Suprapubic skin (tissue), 4 donors: ENCODE measurements at regions not wholly inside any gene's neighbourhood (a gene's known extent, or its start where the extent isn't known, plus 50 kb on each side); places are given as distances from the start of the nearest gene placed in this dataset.

Source experiments
- DNase-seq, 2 donors: peaks; one replicate each; pipeline ENCODE4 v3.0.0-alpha.2; 2019; ENCODE audit warnings: low spot score in 2 of 2
- H3K27ac ChIP-seq: fragments of 200-600 bp; sonication (generic); one replicate; pipeline ENCODE4 v1.5.1; 2019
- H3K27me3 ChIP-seq: fragments of 200-600 bp; sonication (generic); one replicate; pipeline ENCODE4 v1.5.1; 2019
- H3K36me3 ChIP-seq: fragments of 200-600 bp; sonication (generic); one replicate; pipeline ENCODE4 v1.5.1; 2019
- H3K4me1 ChIP-seq: fragments of 200-600 bp; sonication (generic); one replicate; pipeline ENCODE4 v1.5.1; 2019
- H3K4me3 ChIP-seq: fragments of 200-600 bp; sonication (generic); one replicate; pipeline ENCODE4 v1.5.1; 2019; ENCODE audit warnings: mild to moderate bottlenecking
- H3K9me3 ChIP-seq: fragments of 200-600 bp; sonication (generic); one replicate; pipeline ENCODE4 v1.5.1; 2019
- CTCF ChIP-seq, 2 donors: fragments of 200-600 bp in 1 of 2; fragments of 450-650 bp in 1 of 2; sonication (generic) in 1 of 2; IDR thresholded peaks; one replicate each; pipeline ENCODE4 v1.5.1; 2016 to 2019; ENCODE audit warnings: antibody characterized with exemption in 2 of 2, mild to moderate bottlenecking in 1 of 2, moderate library complexity in 1 of 2
- EP300 ChIP-seq: sonication (generic); formaldehyde crosslinking; IDR thresholded peaks from one replicate; pipeline ENCODE4 v1.6.1; 2017; ENCODE audit warnings: antibody characterized with exemption
- POLR2A ChIP-seq, 2 donors: fragments of 450-650 bp; IDR thresholded peaks; one replicate each; pipeline ENCODE4 v1.6.1; 2017; ENCODE audit warnings: antibody characterized with exemption in 2 of 2, mild to moderate bottlenecking in 2 of 2, moderate library complexity in 2 of 2
- POLR2AphosphoS5 ChIP-seq, 3 donors: sonication (generic); formaldehyde crosslinking; IDR thresholded peaks; one replicate each; pipeline ENCODE4 v1.6.1; 2017; ENCODE audit warnings: antibody characterized with exemption in 3 of 3
- WGBS: methylation state at CpG from one replicate; pipeline ENCODE4 v1.1.5; 2018; 5-methylcytosine and 5-hydroxymethylcytosine counted together

DNA sequence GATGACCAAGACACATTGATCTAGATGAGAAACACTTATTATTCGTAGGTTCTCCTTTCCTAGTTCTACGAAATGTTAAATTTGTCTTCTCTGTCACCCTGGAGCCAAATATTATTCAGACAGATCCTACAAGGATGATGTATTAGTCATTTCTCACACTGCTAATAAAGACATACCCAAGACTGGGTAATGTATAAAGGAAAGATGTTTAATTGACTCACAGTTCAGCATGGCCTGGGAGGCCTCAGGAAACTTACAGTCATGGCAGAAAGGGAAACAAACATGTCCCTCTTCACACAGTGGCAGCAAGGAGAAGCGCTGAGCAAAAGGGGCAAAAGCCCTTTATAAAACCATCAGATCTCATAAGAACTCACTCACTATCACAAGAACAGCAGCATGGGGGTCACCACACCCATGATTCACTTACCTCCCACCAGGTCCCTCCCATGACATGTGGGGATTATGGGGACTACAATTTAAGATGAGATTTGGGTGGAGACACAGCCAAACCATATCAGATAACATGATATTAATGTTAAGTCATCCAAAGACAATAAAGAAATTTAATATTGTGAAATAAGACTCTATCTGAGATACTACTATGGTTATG lies 1248.8 kb upstream of the SLC10A2 start:
- H3K9me3 ChIP-seq, result no peaks in the 10 kb centered on the region
- DNase-seq, result no peak
- H3K4me1 ChIP-seq, result no peaks in the 10 kb centered on the region
- no peaks in the 10 kb centered on the region for H3K27me3 ChIP-seq
- TF ChIP-seq CTCF (IDR thresholded peaks at IDR 0.05), result no peak
- no peak for TF ChIP-seq POLR2AphosphoS5 (IDR thresholded peaks at IDR 0.05)
- TF ChIP-seq POLR2A (IDR thresholded peaks at IDR 0.05), result no peak
- no peak for TF ChIP-seq EP300
- H3K4me3 ChIP-seq, result no peak overlapping the region
- H3K36me3 ChIP-seq, result no peaks in the 10 kb centered on the region
- H3K27ac ChIP-seq, result no peak overlapping the region
- WGBS, result 82% methylated on average over 3 of the region's 3 CpGs

DNA sequence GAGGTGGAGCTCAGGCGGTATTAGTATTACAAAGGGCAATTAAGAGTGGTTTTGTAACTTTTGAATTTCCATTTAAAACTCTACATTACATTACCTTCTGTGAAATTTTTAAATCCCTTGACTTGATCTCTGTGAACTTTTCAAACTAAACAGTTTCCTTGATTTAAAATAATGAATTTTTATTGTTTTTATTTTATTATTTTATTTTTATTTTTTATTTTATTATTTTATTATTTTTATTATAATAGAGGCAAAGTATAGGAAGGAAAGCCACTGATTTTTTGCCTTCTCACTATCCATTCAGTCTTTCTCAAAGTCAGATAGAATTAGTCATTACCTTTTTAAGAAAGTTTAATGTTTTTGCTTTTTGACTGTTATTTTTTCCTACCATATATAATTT lies 1248.1 kb upstream of the SLC10A2 start:
- Histone ChIP-seq H3K36me3 (no peaks in the 10 kb centered on the region), H3K27me3 (no peaks in the 10 kb centered on the region), H3K27ac (no peak overlapping the region), H3K4me3 (no peak overlapping the region), H3K4me1 (no peaks in the 10 kb centered on the region), H3K9me3 (no peaks in the 10 kb centered on the region)
- no peak for DNase-seq
- 81% methylated on average over 1 of the region's 1 CpG for WGBS
- TF ChIP-seq POLR2AphosphoS5 (IDR thresholded peaks at IDR 0.05), result no peak
- TF ChIP-seq EP300, result no peak
- TF ChIP-seq CTCF (IDR thresholded peaks at IDR 0.05), result no peak
- no peak for TF ChIP-seq POLR2A (IDR thresholded peaks at IDR 0.05)

DNA sequence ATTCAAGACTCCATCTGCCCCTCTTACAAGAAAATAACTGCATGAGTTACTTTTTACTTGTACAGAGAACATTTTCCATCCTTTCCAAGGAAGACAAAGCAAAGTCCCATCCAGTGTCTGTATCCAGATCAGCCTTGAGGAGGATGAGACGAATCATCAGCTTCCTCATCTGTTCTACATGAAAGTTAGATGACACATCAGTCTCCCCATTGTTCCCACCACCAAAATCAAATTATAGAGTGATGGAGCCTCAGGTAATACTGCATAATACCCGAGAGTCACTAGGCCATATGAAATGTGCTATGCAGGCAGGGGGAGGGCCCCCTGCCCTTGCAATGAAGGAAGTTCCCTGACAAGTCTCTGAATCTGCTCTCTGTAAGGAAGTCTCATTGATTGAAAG lies 1244.6 kb upstream of the SLC10A2 start:
- Histone ChIP-seq H3K36me3 (no peaks in the 10 kb centered on the region), H3K4me3 (no peak overlapping the region), H3K27me3 (no peaks in the 10 kb centered on the region), H3K27ac (no peak overlapping the region), H3K9me3 (no peaks in the 10 kb centered on the region), H3K4me1 (no peaks in the 10 kb centered on the region)
- DNase-seq, result no peak
- TF ChIP-seq CTCF (IDR thresholded peaks at IDR 0.05) (no peak), EP300 (no peak), POLR2A (IDR thresholded peaks at IDR 0.05) (no peak), POLR2AphosphoS5 (IDR thresholded peaks at IDR 0.05) (no peak)
- WGBS, result 71% methylated on average over 2 of the region's 2 CpGs

GRCh38 chr13:104309431-104309830 lies 1243.2 kb upstream of the SLC10A2 start:
- no peak overlapping the region for H3K27ac ChIP-seq
- H3K9me3 ChIP-seq, result no peaks in the 10 kb centered on the region
- WGBS, result 88% methylated on average over 1 of the region's 1 CpG
- H3K4me3 ChIP-seq, result no peak overlapping the region
- TF ChIP-seq POLR2AphosphoS5 (IDR thresholded peaks at IDR 0.05), result no peak
- no peak for TF ChIP-seq CTCF (IDR thresholded peaks at IDR 0.05)
- no peak for TF ChIP-seq EP300
- no peak for TF ChIP-seq POLR2A (IDR thresholded peaks at IDR 0.05)
- no peaks in the 10 kb centered on the region for H3K4me1 ChIP-seq
- DNase-seq, result no peak
- no peaks in the 10 kb centered on the region for H3K27me3 ChIP-seq
- H3K36me3 ChIP-seq, result no peaks in the 10 kb centered on the region

DNA sequence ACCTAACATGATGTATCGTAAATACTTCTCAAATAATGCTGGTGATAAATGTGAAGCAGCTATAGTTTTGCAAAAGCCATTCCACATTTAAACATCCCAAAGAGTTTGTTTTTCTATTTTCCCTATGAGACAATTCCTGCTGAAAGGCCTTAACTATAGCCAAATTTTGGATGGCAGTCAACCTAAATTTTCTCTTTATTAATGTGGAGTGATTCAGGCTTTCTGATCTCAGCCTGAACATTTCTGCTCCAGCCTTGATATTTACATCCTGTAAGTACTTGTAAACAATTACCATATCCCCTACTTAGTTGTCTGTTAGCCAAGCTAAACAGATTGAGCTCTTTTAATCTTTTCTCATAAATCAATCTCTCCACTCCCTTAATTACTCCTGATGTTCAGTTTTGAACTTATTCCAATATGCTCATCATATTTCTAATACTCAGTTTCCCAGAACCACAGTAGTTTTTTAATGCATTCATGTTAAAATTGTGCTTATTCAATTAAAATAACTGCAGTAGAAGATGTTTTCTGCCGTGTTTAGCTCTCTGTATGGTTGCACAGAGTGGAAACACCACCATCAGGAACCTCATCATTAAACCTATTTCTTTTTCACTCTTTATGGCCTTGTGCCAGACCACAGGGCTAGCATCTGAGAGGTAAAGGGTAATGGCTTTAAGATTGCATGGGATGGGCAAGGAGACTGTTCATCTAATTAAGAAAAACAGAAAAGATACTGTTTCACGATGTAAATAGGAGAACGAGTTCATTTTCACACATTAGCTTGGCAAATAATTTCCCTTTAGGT lies 1235.2 kb upstream of the SLC10A2 start:
- H3K9me3 ChIP-seq, result no peaks in the 10 kb centered on the region
- H3K36me3 ChIP-seq, result no peaks in the 10 kb centered on the region
- no peaks in the 10 kb centered on the region for H3K27me3 ChIP-seq
- 37% methylated on average over 4 of the region's 4 CpGs for WGBS
- H3K4me3 ChIP-seq, result no peak overlapping the region
- DNase-seq, result no peak
- TF ChIP-seq CTCF (IDR thresholded peaks at IDR 0.05) (no peak), POLR2AphosphoS5 (IDR thresholded peaks at IDR 0.05) (no peak), POLR2A (IDR thresholded peaks at IDR 0.05) (no peak), EP300 (no peak)
- no peak overlapping the region for H3K27ac ChIP-seq
- no peaks in the 10 kb centered on the region for H3K4me1 ChIP-seq
